H9 (cell line): ENCODE measurements at regions not wholly inside any gene's neighbourhood (a gene's known extent, or its start where the extent isn't known, plus 50 kb on each side); places are given as distances from the start of the nearest gene placed in this dataset.
A peak's percentile ranks its signal among the peaks of the same experiment; 100 is the strongest.

Source experiments
- DNase-seq: peaks from one replicate; pipeline ENCODE4 v3.0.0-alpha.2; 2017
- H2AFZ ChIP-seq: one replicate; pipeline ENCODE4 v1.6.1; 2013; ENCODE audit warnings: mild to moderate bottlenecking, low read length, control low read depth, moderate library complexity
- H2AK5ac ChIP-seq: 2 replicates; pipeline ENCODE4 v1.6.1; 2013; ENCODE audit warnings: low read length, control low read depth, mixed read lengths; ENCODE audit not compliant: insufficient read length
- H2BK120ac ChIP-seq: one replicate; pipeline ENCODE4 v1.6.1; 2013; ENCODE audit warnings: low read depth, mild to moderate bottlenecking, low read length, control low read depth, inconsistent platforms; ENCODE audit not compliant: poor library complexity, severe bottlenecking
- H2BK12ac ChIP-seq: 2 replicates; pipeline ENCODE4 v1.6.1; 2013; ENCODE audit warnings: low read length, control low read depth, mixed read lengths, low read depth; ENCODE audit not compliant: insufficient read length
- H2BK15ac ChIP-seq: 2 replicates; pipeline ENCODE4 v1.6.1; 2013; ENCODE audit warnings: low read depth, low read length, control low read depth
- H2BK20ac ChIP-seq: one replicate; pipeline ENCODE4 v1.6.1; 2013; ENCODE audit warnings: low read depth, mild to moderate bottlenecking, low read length, control low read depth, inconsistent platforms; ENCODE audit not compliant: poor library complexity, severe bottlenecking
- H2BK5ac ChIP-seq: 2 replicates; pipeline ENCODE4 v1.6.1; 2013; ENCODE audit warnings: low read length, control low read depth, mixed read lengths; ENCODE audit not compliant: insufficient read length
- H3K14ac ChIP-seq: 2 replicates; pipeline ENCODE4 v1.6.1; 2013; ENCODE audit warnings: low read length, control low read depth; ENCODE audit not compliant: insufficient read depth
- H3K18ac ChIP-seq: 2 replicates; pipeline ENCODE4 v1.6.1; 2013; ENCODE audit warnings: low read depth, mild to moderate bottlenecking, mixed read lengths, low read length, control low read depth; ENCODE audit not compliant: insufficient read length
- H3K23ac ChIP-seq: 2 replicates; pipeline ENCODE4 v1.6.1; 2013; ENCODE audit warnings: low read length, control low read depth, mixed read lengths, low read depth; ENCODE audit not compliant: insufficient read length
- H3K23me2 ChIP-seq: 2 replicates; pipeline ENCODE4 v1.6.1; 2013; ENCODE audit warnings: low read depth, mild to moderate bottlenecking, mixed read lengths, low read length, control low read depth; ENCODE audit not compliant: insufficient read length, poor library complexity, severe bottlenecking
- H3K27ac ChIP-seq: 2 replicates; pipeline ENCODE4 v1.5.1; 2013; ENCODE audit warnings: low read length, control low read depth, mixed read lengths, low read depth; ENCODE audit not compliant: insufficient read length
- H3K27me3 ChIP-seq: 2 replicates; pipeline ENCODE4 v1.6.1; 2013; ENCODE audit warnings: low read length, control low read depth, inconsistent platforms; ENCODE audit not compliant: insufficient read depth
- H3K4ac ChIP-seq: 2 replicates; pipeline ENCODE4 v1.6.1; 2013; ENCODE audit warnings: low read depth, mild to moderate bottlenecking, control low read depth, inconsistent platforms, low read length, moderate library complexity
- H3K4me1 ChIP-seq: 2 replicates; pipeline ENCODE4 v1.6.1; 2013; ENCODE audit warnings: low read length, control low read depth, inconsistent platforms; ENCODE audit not compliant: insufficient read depth
- H3K4me2 ChIP-seq: 2 replicates; pipeline ENCODE4 v1.6.1; 2013; ENCODE audit warnings: low read length, control low read depth, mixed read lengths; ENCODE audit not compliant: insufficient read length, insufficient read depth
- H3K56ac ChIP-seq: 2 replicates; pipeline ENCODE4 v1.6.1; 2013; ENCODE audit warnings: low read depth, mild to moderate bottlenecking, mixed read lengths, low read length, control low read depth; ENCODE audit not compliant: insufficient read length
- H3K79me1 ChIP-seq: 2 replicates; pipeline ENCODE4 v1.6.1; 2013; ENCODE audit warnings: low read depth, mild to moderate bottlenecking, moderate library complexity, low read length, control low read depth, inconsistent platforms; ENCODE audit not compliant: insufficient read depth, poor library complexity, severe bottlenecking
- H3K79me2 ChIP-seq: 2 replicates; pipeline ENCODE4 v1.6.1; 2013; ENCODE audit warnings: low read length, control low read depth, inconsistent platforms; ENCODE audit not compliant: insufficient read depth
- H3K9ac ChIP-seq: 2 replicates; pipeline ENCODE4 v1.6.1; 2013; ENCODE audit warnings: low read length, control low read depth, mixed read lengths; ENCODE audit not compliant: insufficient read length; ENCODE audit errors: extremely low read depth
- H3K9me3 ChIP-seq: one replicate; pipeline ENCODE4 v1.6.1; 2013; ENCODE audit warnings: low read depth, low read length, inconsistent platforms; ENCODE audit not compliant: control insufficient read depth
- H3T11ph ChIP-seq: one replicate; pipeline ENCODE4 v1.6.1; 2013; ENCODE audit warnings: mild to moderate bottlenecking, low read length, control low read depth, inconsistent platforms
- H4K20me1 ChIP-seq: one replicate; pipeline ENCODE4 v1.6.1; 2013; ENCODE audit not compliant: control insufficient read depth, insufficient read length, insufficient read depth
- H4K5ac ChIP-seq: 2 replicates; pipeline ENCODE4 v1.6.1; 2013; ENCODE audit warnings: low read depth, mild to moderate bottlenecking, mixed read lengths, low read length, control low read depth; ENCODE audit not compliant: insufficient read length
- H4K8ac ChIP-seq: replicated peaks from 2 replicates; pipeline ENCODE4 v1.6.1; 2013; ENCODE audit warnings: low read length, control low read depth, mixed read lengths, low read depth; ENCODE audit not compliant: insufficient read length
- H4K91ac ChIP-seq: 2 replicates; pipeline ENCODE4 v1.6.1; 2013; ENCODE audit warnings: low read depth, mild to moderate bottlenecking, moderate library complexity, mixed read lengths, low read length, control low read depth; ENCODE audit not compliant: insufficient read length
- H3K27ac Mint-ChIP-seq, 3 experiments: 2 replicates in 2 of 3; 3 replicates in 1 of 3; pipeline ENCODE4 v1.8.0; 2020 to 2021; ENCODE audit warnings: mixed read lengths in 3 of 3, mild to moderate bottlenecking in 1 of 3, moderate library complexity in 1 of 3
- H3K27me3 Mint-ChIP-seq: 2 replicates; pipeline ENCODE4 v1.8.0; 2021; ENCODE audit warnings: low read depth, mild to moderate bottlenecking, moderate library complexity, mixed read lengths
- H3K36me3 Mint-ChIP-seq, 3 experiments: 2 replicates in 2 of 3; 3 replicates in 1 of 3; pipeline ENCODE4 v1.8.0; 2020 to 2021; ENCODE audit warnings: low read depth in 3 of 3, mixed read lengths in 3 of 3; ENCODE audit not compliant: insufficient read depth in 1 of 3
- H3K4me1 Mint-ChIP-seq, 2 experiments: 2 replicates each; pipeline ENCODE4 v1.8.0; 2020; ENCODE audit warnings: mixed read lengths in 2 of 2
- H3K4me3 Mint-ChIP-seq, 2 experiments: 2 replicates in 1 of 2; 3 replicates in 1 of 2; pipeline ENCODE4 v1.8.0; 2020 to 2021; ENCODE audit warnings: mild to moderate bottlenecking in 2 of 2, mixed read lengths in 2 of 2, moderate library complexity in 1 of 2
- H3K9me3 Mint-ChIP-seq, 2 experiments: 2 replicates in 1 of 2; 3 replicates in 1 of 2; pipeline ENCODE4 v1.8.0; 2020; ENCODE audit warnings: mild to moderate bottlenecking in 2 of 2, mixed read lengths in 2 of 2, moderate library complexity in 1 of 2
- WGBS: extraction: QIAGEN DNeasy Blood & Tissue Kit; methylation state at CpG from one replicate; pipeline ENCODE4 v1.1.7; 2013; ENCODE audit warnings: missing lambda C conversion rate, low lambda C conversion rate, mixed read lengths; ENCODE audit not compliant: insufficient read length; ENCODE audit errors: extremely low coverage; 5-methylcytosine and 5-hydroxymethylcytosine counted together
- TF ChIP-seq, protein P1 (sequence below): fragments of 200-600 bp; sonication (generic); conservative IDR thresholded peaks from 3 replicates; pipeline ENCODE4 v1.8.0; 2021; ENCODE audit warnings: antibody characterized with exemption, mild to moderate bottlenecking

- Histone ChIP-seq H3K4ac (no peak overlapping the region), H2BK12ac (no peak overlapping the region), H4K5ac (no peak overlapping the region), H3K23ac (no peak overlapping the region), H3K9ac (no peak overlapping the region), H2AFZ (peak overlapping the region; percentile 36), H3K4me2 (no peak overlapping the region), H3K9me3 (no peaks in the 10 kb centered on the region), H2BK20ac (no peak overlapping the region), H3K79me1 (no peaks in the 10 kb centered on the region), H3T11ph (no peak overlapping the region), H2BK120ac (no peak overlapping the region), H3K79me2 (no peaks in the 10 kb centered on the region), H4K91ac (no peak overlapping the region), H3K27me3 (no peaks in the 10 kb centered on the region), H2BK15ac (no peak overlapping the region), H2BK5ac (no peak overlapping the region), H2AK5ac (no peak overlapping the region), H3K23me2 (no peaks in the 10 kb centered on the region), H4K8ac (no peak overlapping the region), H3K56ac (no peak overlapping the region), H3K27ac (no peak overlapping the region), H4K20me1 (no peaks in the 10 kb centered on the region), H3K4me1 (peaks cover 3% of the 10 kb centered on the region; the same call in 1 of the 2 replicates), H3K18ac (no peak overlapping the region), H3K14ac (no peak overlapping the region)
- no peak overlapping the region for H3K4me3 Mint-ChIP-seq
- H3K4me1 Mint-ChIP-seq: peaks cover 17 to 20% of the 10 kb centered on the region in 2 experiments
- H3K27ac Mint-ChIP-seq: peak overlapping the region in 2 of 3 experiments; percentile 8 to 56; a peak in 3 of 7 replicates
- H3K9me3 Mint-ChIP-seq: no peaks in the 10 kb centered on the region; a peak in 1 of 5 replicates
- DNase-seq: no peak
- TF ChIP-seq, protein P1, sequence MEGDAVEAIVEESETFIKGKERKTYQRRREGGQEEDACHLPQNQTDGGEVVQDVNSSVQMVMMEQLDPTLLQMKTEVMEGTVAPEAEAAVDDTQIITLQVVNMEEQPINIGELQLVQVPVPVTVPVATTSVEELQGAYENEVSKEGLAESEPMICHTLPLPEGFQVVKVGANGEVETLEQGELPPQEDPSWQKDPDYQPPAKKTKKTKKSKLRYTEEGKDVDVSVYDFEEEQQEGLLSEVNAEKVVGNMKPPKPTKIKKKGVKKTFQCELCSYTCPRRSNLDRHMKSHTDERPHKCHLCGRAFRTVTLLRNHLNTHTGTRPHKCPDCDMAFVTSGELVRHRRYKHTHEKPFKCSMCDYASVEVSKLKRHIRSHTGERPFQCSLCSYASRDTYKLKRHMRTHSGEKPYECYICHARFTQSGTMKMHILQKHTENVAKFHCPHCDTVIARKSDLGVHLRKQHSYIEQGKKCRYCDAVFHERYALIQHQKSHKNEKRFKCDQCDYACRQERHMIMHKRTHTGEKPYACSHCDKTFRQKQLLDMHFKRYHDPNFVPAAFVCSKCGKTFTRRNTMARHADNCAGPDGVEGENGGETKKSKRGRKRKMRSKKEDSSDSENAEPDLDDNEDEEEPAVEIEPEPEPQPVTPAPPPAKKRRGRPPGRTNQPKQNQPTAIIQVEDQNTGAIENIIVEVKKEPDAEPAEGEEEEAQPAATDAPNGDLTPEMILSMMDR: no peak
- WGBS: 100% methylated on average over 2 of the region's 4 CpGs
- no peaks in the 10 kb centered on the region for H3K27me3 Mint-ChIP-seq
- no peaks in the 10 kb centered on the region for H3K36me3 Mint-ChIP-seq
These were observed 103.5 kb upstream of the SPRY2 start for GRCh38 chr13:80444240-80445015.
